ENCODE measurements at regions not wholly inside any gene's neighbourhood (a gene's known extent, or its start where the extent isn't known, plus 50 kb on each side); places are given as distances from the start of the nearest gene placed in this dataset.

DNA sequence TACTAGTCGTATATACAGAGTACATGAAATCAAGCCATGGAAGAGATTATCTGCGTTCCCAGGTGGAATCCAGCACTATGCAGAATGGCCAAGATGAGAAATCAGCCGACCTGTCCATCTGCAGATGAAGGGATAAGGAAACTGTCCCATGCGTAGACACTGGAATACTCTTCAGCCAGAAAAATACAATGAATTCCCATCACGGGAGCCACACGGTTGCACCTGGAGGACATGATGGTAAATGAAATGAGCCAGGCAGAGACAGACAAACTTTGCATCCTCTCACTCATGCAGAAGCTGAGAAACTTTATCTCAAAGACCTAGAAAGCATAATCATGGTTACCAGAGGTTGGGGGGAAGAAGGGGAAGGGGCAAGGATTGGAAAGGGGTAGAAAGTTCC, 111.9 kb upstream of the TOP3B start:
- no peak for TF ChIP-seq CTCF (IDR thresholded peaks at IDR 0.05; ENCODE audit: insufficient read depth, low read length)
- H3K4me3 ChIP-seq (ENCODE audit: low read depth, low read length) = no peak overlapping the region
- DNase-seq (ENCODE audit: low read depth) = no peak

GRCh38 chr22:22093743-22094142, 111.2 kb upstream of the TOP3B start:
- no peak for DNase-seq (ENCODE audit: low read depth)
- no peak for TF ChIP-seq CTCF (IDR thresholded peaks at IDR 0.05; ENCODE audit: insufficient read depth, low read length)
- no peak overlapping the region for H3K4me3 ChIP-seq (ENCODE audit: low read depth, low read length)

GRCh38 chr22:22092974-22093373, 110.4 kb upstream of the TOP3B start:
- DNase-seq (ENCODE audit: low read depth) = no peak
- no peak for TF ChIP-seq CTCF (IDR thresholded peaks at IDR 0.05; ENCODE audit: insufficient read depth, low read length)
- H3K4me3 ChIP-seq (ENCODE audit: low read depth, low read length) = no peak overlapping the region

GRCh38 chr22:22092101-22092500, 109.5 kb upstream of the TOP3B start:
- TF ChIP-seq CTCF (IDR thresholded peaks at IDR 0.05; ENCODE audit: insufficient read depth, low read length) = no peak

DNA sequence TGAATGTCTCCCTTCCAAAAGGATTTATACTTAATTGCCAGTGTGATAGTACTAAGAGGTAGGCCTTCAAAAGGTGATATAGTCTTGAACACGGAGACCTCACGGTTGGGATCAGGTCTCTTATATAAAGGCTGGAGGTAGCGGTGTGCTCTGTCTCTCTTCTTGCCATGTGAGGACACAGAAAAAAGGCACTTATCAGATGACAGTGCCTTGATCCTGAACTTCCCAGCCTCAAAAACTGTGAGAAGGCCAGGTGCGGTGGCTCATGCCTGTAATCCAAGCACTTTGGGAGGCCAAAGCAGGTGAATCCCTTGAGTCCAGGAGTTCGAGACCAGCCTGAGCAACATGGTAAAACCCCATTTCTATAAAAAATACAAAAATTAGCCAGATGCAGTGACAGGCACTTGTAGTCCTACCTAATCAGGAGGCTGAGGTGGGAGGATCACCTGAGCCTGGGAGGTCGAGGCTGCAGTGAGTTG, 108.9 kb upstream of the TOP3B start:
- H3K4me3 ChIP-seq (ENCODE audit: low read depth, low read length) = no peak overlapping the region
- TF ChIP-seq CTCF (IDR thresholded peaks at IDR 0.05; ENCODE audit: insufficient read depth, low read length) = no peak

More at GRCh38 chr22:22092101-22092500, 109.5 kb upstream of the TOP3B start:
- no peak overlapping the region for H3K4me3 ChIP-seq (ENCODE audit: low read depth, low read length)
- DNase-seq (ENCODE audit: low read depth) = no peak

GRCh38 chr22:22090650-22091399, 108.2 kb upstream of the TOP3B start:
- no peak for DNase-seq (ENCODE audit: low read depth)
- no peak for TF ChIP-seq CTCF (IDR thresholded peaks at IDR 0.05; ENCODE audit: insufficient read depth, low read length)
- no peak overlapping the region for H3K4me3 ChIP-seq (ENCODE audit: low read depth, low read length)

More for the DNA sequence above, 108.9 kb upstream of the TOP3B start:
- no peak for DNase-seq (ENCODE audit: low read depth)
